GM06990 (cell line): ENCODE measurements at regions not wholly inside any gene's neighbourhood (a gene's known extent, or its start where the extent isn't known, plus 50 kb on each side); places are given as distances from the start of the nearest gene placed in this dataset.

Source experiments
- DNase-seq: peaks from one replicate; pipeline ENCODE4 v3.0.0-alpha.2; 2011; ENCODE audit not compliant: insufficient read length; ENCODE audit errors: extremely low read depth
- H3K27me3 ChIP-seq: replicated peaks from 2 replicates; pipeline ENCODE4 v1.6.0; 2011; ENCODE audit warnings: low read length; ENCODE audit not compliant: control insufficient read depth, insufficient read depth
- H3K36me3 ChIP-seq: 2 replicates; pipeline ENCODE4 v1.5.1; 2011; ENCODE audit warnings: low read length; ENCODE audit not compliant: control insufficient read depth, insufficient read depth
- H3K4me3 ChIP-seq: replicated peaks from 2 replicates; pipeline ENCODE4 v1.5.1; 2011; ENCODE audit warnings: low read depth, mild to moderate bottlenecking, control low read depth, low read length
- TF ChIP-seq, protein P1 (sequence below): IDR thresholded peaks from 2 replicates; pipeline ENCODE4 v1.5.1; 2011; ENCODE audit warnings: low read length, control low read depth, mild to moderate bottlenecking, inconsistent platforms; ENCODE audit not compliant: insufficient read depth, poor library complexity, severe bottlenecking

DNA sequence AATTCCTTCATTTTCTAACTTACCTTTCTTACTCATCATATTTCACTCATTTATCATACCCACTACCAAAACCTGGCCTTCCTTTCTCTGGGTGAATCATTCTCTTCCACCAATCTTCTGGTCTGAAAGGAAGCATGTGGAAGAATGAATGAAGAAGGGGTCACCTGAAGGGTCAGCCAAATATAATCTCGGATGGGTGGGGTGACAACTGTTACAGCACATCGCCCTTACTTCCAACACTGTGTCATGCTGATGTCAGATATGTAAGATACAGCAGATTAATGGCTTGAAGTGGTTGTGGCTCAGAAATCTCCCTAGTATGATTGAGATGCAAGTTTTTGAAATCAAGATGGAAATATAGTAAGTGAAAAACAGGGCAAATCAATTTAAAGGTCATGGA is 401.7 kb upstream of the HTR2A start:
- Histone ChIP-seq H3K4me3 (no peak overlapping the region), H3K27me3 (no peaks in the 10 kb centered on the region), H3K36me3 (no peaks in the 10 kb centered on the region)
- TF ChIP-seq, protein P1, sequence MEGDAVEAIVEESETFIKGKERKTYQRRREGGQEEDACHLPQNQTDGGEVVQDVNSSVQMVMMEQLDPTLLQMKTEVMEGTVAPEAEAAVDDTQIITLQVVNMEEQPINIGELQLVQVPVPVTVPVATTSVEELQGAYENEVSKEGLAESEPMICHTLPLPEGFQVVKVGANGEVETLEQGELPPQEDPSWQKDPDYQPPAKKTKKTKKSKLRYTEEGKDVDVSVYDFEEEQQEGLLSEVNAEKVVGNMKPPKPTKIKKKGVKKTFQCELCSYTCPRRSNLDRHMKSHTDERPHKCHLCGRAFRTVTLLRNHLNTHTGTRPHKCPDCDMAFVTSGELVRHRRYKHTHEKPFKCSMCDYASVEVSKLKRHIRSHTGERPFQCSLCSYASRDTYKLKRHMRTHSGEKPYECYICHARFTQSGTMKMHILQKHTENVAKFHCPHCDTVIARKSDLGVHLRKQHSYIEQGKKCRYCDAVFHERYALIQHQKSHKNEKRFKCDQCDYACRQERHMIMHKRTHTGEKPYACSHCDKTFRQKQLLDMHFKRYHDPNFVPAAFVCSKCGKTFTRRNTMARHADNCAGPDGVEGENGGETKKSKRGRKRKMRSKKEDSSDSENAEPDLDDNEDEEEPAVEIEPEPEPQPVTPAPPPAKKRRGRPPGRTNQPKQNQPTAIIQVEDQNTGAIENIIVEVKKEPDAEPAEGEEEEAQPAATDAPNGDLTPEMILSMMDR, result no peak
- no peak for DNase-seq

DNA sequence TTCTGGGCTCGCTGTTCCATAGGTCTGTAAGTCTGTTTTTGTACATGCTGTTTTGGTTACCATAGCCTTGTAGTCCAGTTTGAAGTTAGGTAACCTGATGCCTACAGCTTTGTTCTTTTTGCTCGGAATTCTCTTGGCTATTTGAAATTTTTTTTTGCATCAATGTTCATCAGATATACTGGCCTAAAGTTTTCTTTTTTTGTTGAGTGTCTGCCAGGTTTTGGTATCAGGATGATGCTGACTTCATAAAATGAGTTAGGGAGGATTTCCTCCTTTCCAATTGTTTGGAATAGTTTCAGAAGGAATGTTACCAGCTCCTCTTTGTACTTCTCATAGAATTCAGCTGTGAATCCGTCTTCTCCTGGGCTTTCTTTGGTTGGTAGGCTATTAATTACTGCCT is 397.8 kb upstream of the HTR2A start:
- no peaks in the 10 kb centered on the region for H3K27me3 ChIP-seq
- H3K4me3 ChIP-seq, result no peak overlapping the region
- TF ChIP-seq, protein P1, result no peak
- DNase-seq, result no peak
- H3K36me3 ChIP-seq, result no peaks in the 10 kb centered on the region

DNA sequence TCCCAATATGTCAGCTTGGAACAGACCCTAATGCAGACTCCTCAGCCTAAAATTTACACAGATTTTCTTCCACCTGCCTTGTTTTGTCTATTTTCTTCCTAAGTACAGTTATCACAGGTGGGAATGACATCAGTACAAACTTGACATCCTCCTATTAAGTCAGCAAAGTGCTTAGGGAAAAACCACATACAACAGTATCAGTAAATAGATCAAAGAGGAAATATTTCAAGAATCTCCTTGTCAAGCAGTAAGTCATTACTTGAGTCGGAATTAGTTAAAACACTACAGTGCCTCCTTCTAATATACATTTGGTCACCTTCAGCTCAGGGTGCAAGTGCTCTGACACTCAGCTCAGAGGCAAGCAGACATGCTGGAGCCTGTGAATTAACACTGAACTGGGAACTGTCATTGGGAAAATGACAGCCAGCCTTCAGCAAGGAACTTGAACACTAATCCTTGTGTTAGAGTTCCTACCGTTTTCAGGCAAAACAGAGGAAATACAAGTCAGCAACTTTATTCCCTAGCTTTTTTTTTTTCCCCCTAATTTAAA is 394.3 kb upstream of the HTR2A start:
- TF ChIP-seq, protein P1, result no peak
- DNase-seq, result no peak
- Histone ChIP-seq H3K27me3 (no peaks in the 10 kb centered on the region), H3K36me3 (no peaks in the 10 kb centered on the region), H3K4me3 (no peak overlapping the region)

DNA sequence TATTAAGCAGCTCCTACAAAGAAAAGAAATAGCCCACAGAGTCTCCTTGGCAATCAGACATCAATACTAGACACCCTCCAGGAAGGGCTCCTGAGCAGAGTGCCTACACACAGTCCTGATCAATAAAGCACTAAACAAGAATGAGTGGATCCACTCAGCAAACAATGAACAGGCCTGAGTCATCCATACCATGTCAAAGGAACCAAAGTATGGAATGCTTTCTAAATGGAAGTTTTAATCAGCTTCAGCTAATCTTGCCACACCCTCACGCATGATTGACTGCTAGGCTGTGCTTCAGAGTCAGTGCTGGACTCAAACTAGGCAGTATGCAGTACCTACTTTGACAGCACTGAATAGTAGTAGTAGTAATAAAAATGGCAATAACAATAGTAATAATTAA is 392.7 kb upstream of the HTR2A start:
- Histone ChIP-seq H3K36me3 (no peaks in the 10 kb centered on the region), H3K27me3 (no peaks in the 10 kb centered on the region), H3K4me3 (no peak overlapping the region)
- no peak for DNase-seq
- TF ChIP-seq, protein P1, result no peak

DNA sequence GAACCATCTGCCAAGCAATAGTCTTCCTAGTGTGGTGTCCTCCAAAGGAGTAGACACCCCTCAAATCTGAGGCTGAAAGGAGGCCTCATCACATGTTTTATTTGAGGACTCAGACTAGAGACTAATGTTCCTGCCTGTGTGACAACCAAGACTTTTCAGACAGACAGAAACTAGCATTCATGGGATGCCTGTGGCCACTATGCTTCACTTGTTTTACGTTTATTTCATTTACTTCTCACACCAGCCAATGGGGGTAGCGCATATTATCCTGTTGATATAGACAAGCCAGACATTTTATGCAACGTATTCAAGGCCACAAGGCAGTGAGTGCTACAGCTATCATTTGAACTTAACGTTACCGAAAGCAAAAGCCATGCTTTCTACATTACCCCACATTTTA is 391.7 kb upstream of the HTR2A start:
- DNase-seq, result no peak
- TF ChIP-seq, protein P1, result no peak
- Histone ChIP-seq H3K4me3 (no peak overlapping the region), H3K27me3 (no peaks in the 10 kb centered on the region), H3K36me3 (no peaks in the 10 kb centered on the region)

DNA sequence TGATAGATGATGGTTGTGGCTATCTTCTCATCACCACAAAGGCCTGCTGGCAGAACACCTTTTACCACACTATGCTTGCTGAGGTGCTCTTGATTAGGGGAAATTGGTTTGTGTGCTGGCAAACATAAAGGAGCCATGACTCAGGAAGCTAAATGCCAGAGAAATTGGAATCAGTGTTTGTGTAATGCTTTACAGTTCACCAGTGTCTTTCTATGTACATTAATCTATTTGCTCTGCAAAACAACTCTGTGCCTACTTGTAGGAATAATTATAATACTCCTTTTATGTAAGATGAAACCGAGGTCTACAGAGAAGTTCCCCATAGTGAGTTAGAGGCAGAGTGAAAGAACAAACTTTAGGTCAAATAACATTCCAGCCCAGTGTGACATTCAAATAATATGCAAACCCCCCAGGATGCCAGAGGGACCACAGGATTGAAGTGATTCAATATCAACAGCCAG is 390.5 kb upstream of the HTR2A start:
- no peak for DNase-seq
- TF ChIP-seq, protein P1, result no peak
- Histone ChIP-seq H3K36me3 (no peaks in the 10 kb centered on the region), H3K27me3 (no peaks in the 10 kb centered on the region), H3K4me3 (no peak overlapping the region)
